HG02852 (cell line): ENCODE measurements at regions not wholly inside any gene's neighbourhood (a gene's known extent, or its start where the extent isn't known, plus 50 kb on each side); places are given as distances from the start of the nearest gene placed in this dataset.

Experiments
- ATAC-seq: cut with Tn5 transposase; IDR thresholded peaks from one replicate; pipeline ENCODE4 v1.9.1; 2021; ENCODE audit warnings: mild to moderate bottlenecking, moderate library complexity; ENCODE audit not compliant: unreplicated experiment

- no peak for ATAC-seq
Observed at GRCh38 chr7:120207037-120207436, 65.9 kb upstream of the KCND2 start.

- ATAC-seq, result no peak
Observed at GRCh38 chr7:120215654-120216053, 57.3 kb upstream of the KCND2 start.

GRCh38 chr7:120216947-120217346 is 56.0 kb upstream of the KCND2 start:
- ATAC-seq, result no peak

GRCh38 chr7:120218712-120219111 is 54.3 kb upstream of the KCND2 start:
- ATAC-seq, result no peak

GRCh38 chr7:120221666-120222065 is 51.3 kb upstream of the KCND2 start:
- no peak for ATAC-seq
